Activated naive CD8-positive, alpha-beta T cell treated with anti-CD3 and anti-CD28 coated beads, Interleukin-2, amount 50 U/mL, for 16 hours (primary cell): ENCODE measurements at regions not wholly inside any gene's neighbourhood (a gene's known extent, or its start where the extent isn't known, plus 50 kb on each side); places are given as distances from the start of the nearest gene placed in this dataset.

Experiments
- DNase-seq: peaks from one replicate; pipeline ENCODE4 v3.0.0-alpha.2; 2020; ENCODE audit warnings: low read depth, low spot score

DNA sequence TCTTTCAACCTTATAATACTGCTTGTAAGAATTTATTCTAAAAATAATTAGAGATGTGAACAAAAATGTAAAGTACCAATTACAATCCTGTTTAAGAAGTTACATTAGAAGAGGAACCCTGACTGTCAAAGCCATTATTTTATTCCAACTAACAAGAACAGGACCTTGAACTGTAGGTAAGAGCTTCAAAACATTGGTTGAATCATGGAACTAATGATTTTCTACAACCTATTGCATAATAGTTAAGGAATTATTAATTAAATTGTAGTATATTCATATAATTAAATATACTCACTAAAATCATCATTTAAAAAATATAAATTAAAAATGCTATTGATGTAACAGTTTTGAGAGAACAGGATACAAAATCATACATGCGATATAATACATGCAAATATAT, 649.4 kb upstream of the KIRREL3 start:
- no peak for DNase-seq

DNA sequence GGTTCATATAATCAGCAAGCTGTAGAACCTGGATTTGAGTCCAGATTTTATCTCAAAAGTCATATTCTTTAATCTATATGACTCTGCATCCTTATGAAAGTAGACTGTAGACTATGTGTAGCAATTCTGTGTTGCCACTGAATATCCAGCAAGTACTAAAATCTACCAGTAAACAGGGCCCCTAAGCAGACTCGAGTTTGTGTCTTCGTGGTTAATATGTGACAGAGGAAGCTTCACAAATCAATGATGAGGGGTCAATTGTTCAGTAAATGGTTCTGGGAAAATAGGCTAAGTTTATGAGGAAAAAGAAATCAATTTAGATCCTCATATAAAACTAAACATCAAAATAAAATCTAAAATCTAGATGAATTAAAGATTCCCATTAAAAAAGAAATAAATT, 648.5 kb upstream of the KIRREL3 start:
- DNase-seq, result no peak

GRCh38 chr11:127648583-127648982, 648.0 kb upstream of the KIRREL3 start:
- DNase-seq, result no peak

GRCh38 chr11:127644366-127644765, 643.8 kb upstream of the KIRREL3 start:
- DNase-seq, result no peak

- DNase-seq, result no peak
Observed at GRCh38 chr11:127643268-127644058, 642.9 kb upstream of the KIRREL3 start.

DNA sequence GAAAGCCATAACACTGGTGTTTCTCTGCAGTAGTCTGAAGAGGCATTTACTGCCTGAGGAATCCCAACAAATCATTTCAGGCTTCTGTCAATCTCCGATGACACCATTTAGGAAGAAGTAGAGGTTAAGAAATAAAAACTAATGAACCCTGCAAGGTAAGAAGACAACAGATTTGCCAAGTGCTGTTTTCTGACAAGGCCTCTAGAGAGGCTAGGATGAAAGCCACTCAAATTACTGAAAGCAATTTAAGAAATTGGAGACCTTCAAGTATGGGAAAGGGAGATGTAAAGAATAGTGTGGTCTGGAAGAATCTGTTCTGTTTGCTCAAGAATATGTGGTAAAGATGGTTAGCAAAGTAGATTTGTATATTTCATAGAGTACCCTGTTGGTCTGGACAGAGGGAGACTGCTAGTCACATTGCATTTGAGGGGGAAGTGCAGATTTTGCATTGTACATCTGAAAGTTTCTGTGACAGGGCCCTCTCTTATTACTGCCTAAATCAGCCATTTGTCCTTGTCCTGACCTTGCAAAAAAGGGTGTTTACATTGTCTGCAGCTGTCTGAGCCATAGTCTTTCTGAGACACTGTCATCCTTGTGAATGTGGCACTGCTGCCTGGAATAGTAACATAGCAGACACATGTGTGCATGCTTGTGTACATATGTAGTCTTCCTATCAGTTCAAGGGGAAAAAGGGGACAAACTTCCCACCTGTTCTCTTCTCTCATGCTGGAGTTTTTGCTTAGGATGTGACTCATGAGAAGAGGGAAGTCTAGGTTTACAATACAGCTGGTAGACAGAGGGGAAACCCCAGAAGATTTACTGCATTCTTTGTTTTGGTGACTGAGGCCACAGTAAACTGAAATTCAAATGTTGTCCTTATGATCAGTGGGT, 640.2 kb upstream of the KIRREL3 start:
- DNase-seq, result no peak

DNA sequence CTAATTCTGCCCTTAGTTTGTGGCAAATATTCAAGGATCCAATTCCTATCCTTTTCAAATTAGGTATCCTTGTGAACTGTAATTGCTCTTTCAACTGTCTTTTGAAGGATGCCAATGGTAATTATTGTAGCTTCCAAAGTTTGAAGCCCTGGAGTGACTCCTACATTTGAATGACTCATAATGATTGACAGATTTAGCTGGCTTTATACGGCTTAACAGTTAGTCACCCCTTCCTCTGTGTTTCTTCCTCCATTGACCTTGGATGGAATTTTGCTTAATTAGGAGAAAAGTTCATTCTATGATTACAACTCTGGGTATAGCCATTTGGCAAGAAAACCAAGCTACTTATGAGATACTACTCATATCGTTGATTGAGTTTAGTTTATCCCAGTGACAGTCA, 639.3 kb upstream of the KIRREL3 start:
- no peak for DNase-seq

- no peak for DNase-seq
Observed at GRCh38 chr11:127632976-127633680, 632.6 kb upstream of the KIRREL3 start.

DNA sequence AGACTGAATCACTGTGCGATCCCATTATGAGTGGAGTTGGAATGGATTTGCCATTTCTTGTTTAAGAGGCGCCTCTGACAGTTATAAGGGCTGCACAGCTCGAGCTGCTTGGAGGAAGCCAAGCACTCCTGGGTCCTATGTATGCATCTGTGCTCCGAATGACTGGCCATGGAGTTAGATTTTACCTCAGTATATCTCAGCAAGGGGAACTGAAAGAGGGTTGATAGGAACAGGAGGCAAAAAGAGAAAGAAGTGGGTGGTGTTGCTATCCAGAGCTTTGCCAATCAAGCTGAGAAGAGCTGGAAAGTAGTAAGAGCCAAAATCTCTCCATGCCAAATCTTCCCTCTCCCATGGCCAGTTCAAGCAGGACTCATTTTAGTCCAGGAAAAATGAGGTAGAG, 632.0 kb upstream of the KIRREL3 start:
- no peak for DNase-seq

- DNase-seq, result no peak
Observed at GRCh38 chr11:127631974-127632373, 631.4 kb upstream of the KIRREL3 start.

DNA sequence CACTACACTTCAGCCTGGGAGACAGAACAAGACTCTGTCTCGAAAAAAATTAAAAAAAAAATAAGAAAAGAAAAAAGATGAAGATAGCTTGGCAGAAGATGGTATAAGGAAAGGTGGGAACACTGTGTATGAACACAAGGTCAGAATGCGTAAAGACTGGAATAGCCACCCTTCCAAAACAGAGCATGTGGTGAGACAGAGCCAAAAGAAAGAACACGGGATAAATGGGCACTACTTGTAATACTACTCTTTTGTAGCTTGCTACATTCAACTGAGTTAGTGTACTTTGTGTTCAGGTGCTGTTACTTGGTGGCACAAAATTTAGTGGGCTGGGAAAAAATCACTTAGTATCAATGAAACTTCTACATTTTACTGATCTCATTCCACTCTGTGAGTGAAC, 628.6 kb upstream of the KIRREL3 start:
- DNase-seq, result no peak

GRCh38 chr11:127628458-127628785, 627.9 kb upstream of the KIRREL3 start:
- DNase-seq, result no peak

DNA sequence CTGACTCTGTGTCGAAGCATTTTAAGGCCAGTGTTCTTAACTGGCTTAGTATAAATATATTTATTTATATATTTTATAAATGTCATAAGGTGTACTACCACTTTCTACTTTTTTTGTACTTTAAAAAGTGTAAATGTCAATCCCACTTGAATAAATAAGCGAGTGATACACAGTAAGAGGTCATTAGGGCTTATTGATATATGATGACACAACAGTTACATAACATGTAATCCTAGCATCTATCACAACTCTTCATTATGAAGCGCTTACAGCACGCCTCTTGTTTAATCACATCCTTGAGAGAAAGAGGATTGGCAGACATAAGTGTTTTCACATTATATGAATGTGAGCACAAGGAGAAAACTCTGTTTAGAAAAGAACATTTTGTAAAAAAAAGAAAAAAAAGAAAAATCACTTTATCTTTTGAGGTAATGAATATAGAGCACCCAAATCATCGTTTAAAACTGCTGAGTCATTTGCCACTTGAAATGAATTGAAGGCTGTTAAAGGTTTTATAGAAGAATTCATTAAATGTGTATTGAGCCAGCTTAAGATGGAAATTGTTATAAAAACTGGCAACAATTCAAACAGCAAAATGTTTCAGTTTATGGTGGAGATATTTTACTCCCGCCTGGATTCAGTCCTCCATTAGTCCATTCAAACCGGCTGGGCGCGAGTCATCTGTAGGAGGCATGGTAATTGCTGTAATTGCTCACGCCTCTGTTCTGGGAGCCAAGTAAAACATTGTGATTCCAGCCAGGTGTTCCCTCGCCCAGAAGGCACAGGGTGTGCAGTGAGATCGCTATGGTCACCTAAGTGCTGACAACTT, 627.3 kb upstream of the KIRREL3 start:
- no peak for DNase-seq

DNA sequence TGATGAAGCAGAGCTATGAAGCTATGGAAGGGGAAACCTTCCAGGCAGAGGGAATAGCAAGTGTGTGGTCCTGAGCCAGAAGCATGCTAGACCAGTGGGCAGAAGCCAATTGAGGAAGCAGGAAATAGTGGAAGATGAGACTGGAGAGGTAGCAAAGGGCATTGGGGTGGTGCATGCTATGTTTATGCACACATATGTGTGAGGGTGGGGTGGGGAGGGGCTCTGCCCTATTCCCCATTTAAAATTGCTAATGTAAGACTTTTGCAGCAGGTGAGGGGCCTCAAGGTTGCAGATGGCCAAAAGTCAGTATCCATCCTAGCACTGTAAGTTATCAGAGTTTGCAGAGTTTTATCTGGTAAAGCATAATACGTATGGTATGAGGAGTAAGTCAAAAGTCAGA, 626.6 kb upstream of the KIRREL3 start:
- DNase-seq, result no peak

DNA sequence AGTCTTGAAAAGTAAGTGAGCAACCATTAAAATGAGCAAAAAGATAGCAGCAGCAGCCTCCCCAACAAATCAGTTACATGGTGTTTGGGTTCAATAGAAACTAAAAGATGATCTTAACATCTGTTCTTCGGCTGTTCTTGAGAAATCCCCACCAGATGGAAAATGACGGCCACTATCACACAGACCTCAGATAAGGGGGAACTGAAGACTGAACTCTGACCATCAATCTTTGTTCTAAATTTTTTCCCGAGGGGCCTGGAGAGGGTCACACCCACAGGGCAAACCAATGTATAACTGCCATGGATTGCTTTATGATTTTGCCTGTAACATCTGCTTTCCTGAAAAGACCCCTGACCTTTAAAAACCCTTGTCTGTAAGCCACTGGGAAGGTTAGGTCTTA, 624.8 kb upstream of the KIRREL3 start:
- no peak for DNase-seq

DNA sequence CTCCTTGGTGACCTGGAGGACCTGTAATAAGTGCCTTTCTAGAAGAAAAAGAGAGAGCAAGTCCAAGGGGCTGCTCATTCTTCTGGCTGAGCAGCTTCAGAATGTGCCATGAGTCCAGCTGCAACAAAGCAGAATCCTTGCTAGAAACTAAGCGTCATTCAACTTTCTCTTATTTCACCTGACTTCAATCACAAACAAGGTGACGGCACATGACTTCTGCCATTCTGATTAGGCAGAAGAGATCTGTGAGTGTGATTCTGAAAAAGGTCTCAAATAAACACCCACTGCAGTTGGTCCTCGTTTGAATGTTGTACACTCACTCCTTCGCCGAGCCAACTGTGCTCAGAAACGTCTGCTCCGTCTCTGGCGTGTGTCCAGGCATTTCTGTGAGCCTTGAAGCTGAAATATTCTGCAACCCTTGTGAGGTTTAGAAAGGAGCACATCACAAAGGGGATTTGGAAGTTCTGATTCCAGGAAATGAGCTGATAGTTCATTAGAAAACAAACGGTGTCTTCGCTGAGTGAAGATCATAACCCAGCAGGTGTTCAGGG, 623.8 kb upstream of the KIRREL3 start:
- DNase-seq, result no peak

DNA sequence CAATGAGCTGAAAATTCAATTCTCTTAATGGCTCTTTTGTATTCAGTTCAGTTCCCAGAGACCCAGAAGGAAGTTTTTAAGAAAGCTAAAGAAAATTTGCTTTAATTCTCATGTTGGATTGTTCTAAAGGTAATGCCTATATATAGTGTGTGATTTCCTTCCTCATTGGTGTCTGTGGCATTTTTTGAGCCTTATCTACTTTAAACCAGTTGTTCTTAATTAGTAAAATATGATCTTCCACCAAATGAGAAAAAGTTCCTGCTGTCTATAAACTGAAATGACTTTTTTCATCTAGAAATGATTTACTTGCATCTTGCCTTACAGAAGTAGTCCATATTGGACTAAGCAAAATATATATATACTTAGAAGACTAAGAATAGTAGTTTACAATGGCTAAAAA, 622.1 kb upstream of the KIRREL3 start:
- no peak for DNase-seq

DNA sequence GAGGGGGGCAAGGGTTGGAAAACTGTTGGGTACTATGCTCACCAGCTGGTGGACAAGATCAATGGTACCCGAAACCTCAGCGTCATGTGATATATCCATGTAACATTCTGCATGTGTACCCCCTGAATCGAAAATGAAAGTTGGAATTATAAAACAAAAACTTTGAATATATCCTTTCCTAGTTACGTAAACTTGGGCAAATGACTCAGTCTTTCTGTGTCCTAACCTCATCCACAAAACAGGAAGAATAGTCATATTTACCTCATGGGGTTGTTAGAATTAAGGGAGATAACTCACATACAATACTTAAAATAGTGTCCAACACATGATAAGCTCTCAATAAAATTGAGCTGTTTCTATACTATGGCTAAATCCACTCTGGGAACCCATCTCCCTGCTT, 620.1 kb upstream of the KIRREL3 start:
- DNase-seq, result no peak

GRCh38 chr11:127619946-127620345, 619.4 kb upstream of the KIRREL3 start:
- no peak for DNase-seq

DNA sequence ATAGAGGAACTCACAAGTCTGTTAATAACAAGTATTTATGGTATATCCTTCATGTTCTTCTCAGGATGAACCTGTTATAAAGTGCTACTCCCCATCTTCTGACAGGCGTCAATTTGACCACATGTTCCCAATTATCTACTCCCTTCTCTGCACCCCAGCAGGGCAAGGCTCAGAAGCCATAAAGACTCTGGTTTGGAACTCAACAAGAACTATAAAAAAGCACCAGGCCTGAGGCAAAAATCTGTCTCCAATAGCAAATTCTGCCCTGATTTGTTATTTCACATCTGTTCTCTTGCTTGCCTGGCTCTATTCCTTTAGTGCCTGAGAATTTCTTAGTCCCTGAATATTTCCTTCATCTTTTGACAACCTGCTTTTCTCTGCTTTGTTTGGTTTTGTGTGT, 618.2 kb upstream of the KIRREL3 start:
- no peak for DNase-seq

- DNase-seq, result no peak
Observed at GRCh38 chr11:127616158-127616557, 615.6 kb upstream of the KIRREL3 start.
